ENCODE measurements at regions not wholly inside any gene's neighbourhood (a gene's known extent, or its start where the extent isn't known, plus 50 kb on each side); places are given as distances from the start of the nearest gene placed in this dataset.

GRCh38 chr10:88111294-88111693, 247.9 kb downstream of the PTEN start (continued):
- TF ChIP-seq GRHL2 (CRISPR knock-in tag; IDR thresholded peaks at IDR 0.05; ENCODE audit: insufficient replicate concordance, severe bottlenecking): no peak
- no peak for TF ChIP-seq CREB1 (CRISPR knock-in tag; IDR thresholded peaks at IDR 0.05)

- H3K4me3 Mint-ChIP-seq: no peak overlapping the region
- CTCF ChIA-PET: interaction anchor here (1.3 to 1.7 kb wide), 3 partner anchors 34 to 262 kb away, joined by 4 to 19 read pairs (median 6); partner anchors contain the start of genes KLLN and PTEN
- POLR2A ChIA-PET: interaction anchor here (2.8 kb wide), 1 partner anchor 251 kb away, joined by 24 read pairs; the partner anchor contains the start of genes KLLN and PTEN
- no peaks in the 10 kb centered on the region for H3K36me3 Mint-ChIP-seq
- no peaks in the 10 kb centered on the region; the same call in 1 of the 2 replicates for H3K9me3 Mint-ChIP-seq
- no peak for ATAC-seq
- no peak overlapping the region; the same call in 1 of the 2 replicates for H3K27ac Mint-ChIP-seq
- peaks cover 14% of the 10 kb centered on the region for H3K4me1 Mint-ChIP-seq
- TF ChIP-seq HMGXB4 (CRISPR knock-in tag; IDR thresholded peaks at IDR 0.05) (no peak), IRF2 (CRISPR knock-in tag; IDR thresholded peaks at IDR 0.05; ENCODE audit: borderline replicate concordance, low read depth) (no peak), ATF6 (CRISPR knock-in tag; IDR thresholded peaks at IDR 0.05) (no peak), USF1 (CRISPR knock-in tag; IDR thresholded peaks at IDR 0.05) (no peak), ZNF317 (CRISPR knock-in tag; IDR thresholded peaks at IDR 0.05; ENCODE audit: borderline replicate concordance, low read depth) (no peak), USF2 (CRISPR knock-in tag; IDR thresholded peaks at IDR 0.05) (no peak), ATF1 (CRISPR knock-in tag; IDR thresholded peaks at IDR 0.05) (no peak), RORB (CRISPR knock-in tag; IDR thresholded peaks at IDR 0.05) (no peak), TCF7 (CRISPR knock-in tag; IDR thresholded peaks at IDR 0.05; ENCODE audit: low read depth) (no peak)
- H3K27me3 Mint-ChIP-seq (ENCODE audit: low read depth): no peaks in the 10 kb centered on the region
- DNase-seq (ENCODE audit: low spot score): no peak
These were observed 249.8 kb downstream of the PTEN start for GRCh38 chr10:88113232-88113631.

- ATAC-seq: no peak
- TF ChIP-seq GTF2I (CRISPR knock-in tag; conservative IDR thresholded peaks at IDR 0.05): no peak
- no peak for TF ChIP-seq MXD4 (CRISPR knock-in tag; IDR thresholded peaks at IDR 0.05; ENCODE audit: borderline replicate concordance)
- no peak for TF ChIP-seq ZMAT4 (CRISPR knock-in tag; IDR thresholded peaks at IDR 0.05)
- no peak for TF ChIP-seq TCF7 (CRISPR knock-in tag; IDR thresholded peaks at IDR 0.05; ENCODE audit: low read depth)
- no peak for TF ChIP-seq SMAD4 (CRISPR knock-in tag; IDR thresholded peaks at IDR 0.05)
- no peak for TF ChIP-seq TEAD4 (CRISPR knock-in tag; IDR thresholded peaks at IDR 0.05)
- no peak for TF ChIP-seq ZNF425 (CRISPR knock-in tag; conservative IDR thresholded peaks at IDR 0.05)
- no peak for TF ChIP-seq SP1 (CRISPR knock-in tag; conservative IDR thresholded peaks at IDR 0.05)
- no peak for TF ChIP-seq MAX (CRISPR knock-in tag; IDR thresholded peaks at IDR 0.05)
- no peak for TF ChIP-seq ESRRA (CRISPR knock-in tag; IDR thresholded peaks at IDR 0.05; ENCODE audit: borderline replicate concordance)
- no peak for TF ChIP-seq ZNF512 (CRISPR knock-in tag; IDR thresholded peaks at IDR 0.05; ENCODE audit: borderline replicate concordance)
These were observed 250.3 kb downstream of the PTEN start for GRCh38 chr10:88113657-88114272.

More at GRCh38 chr10:88113657-88114272, 250.3 kb downstream of the PTEN start:
- H3K27me3 Mint-ChIP-seq (ENCODE audit: low read depth): no peaks in the 10 kb centered on the region
- H3K9me3 Mint-ChIP-seq: no peaks in the 10 kb centered on the region; the same call in 1 of the 2 replicates
- no peaks in the 10 kb centered on the region for H3K36me3 Mint-ChIP-seq
- H3K4me1 Mint-ChIP-seq: peaks cover 11% of the 10 kb centered on the region
- no peak overlapping the region for H3K4me3 Mint-ChIP-seq
- no peak for DNase-seq (ENCODE audit: low spot score)
- no peak overlapping the region; the same call in 1 of the 2 replicates for H3K27ac Mint-ChIP-seq
- ChIA-PET POLR2A (interaction anchor here (2.8 kb wide), 1 partner anchor 251 kb away, joined by 24 read pairs; the partner anchor contains the start of genes KLLN and PTEN), CTCF (interaction anchor here (0.6 to 1.7 kb wide), 20 partner anchors 26 to 615 kb away, joined by 3 to 19 read pairs (median 4); partner anchors contain the start of genes KLLN and PTEN)
